ENCODE measurements at regions not wholly inside any gene's neighbourhood (a gene's known extent, or its start where the extent isn't known, plus 50 kb on each side); places are given as distances from the start of the nearest gene placed in this dataset.

- H3K4me3 ChIP-seq (IDR thresholded peaks at IDR 0.05; ENCODE audit: insufficient read depth, low read depth, low read length), result no peak overlapping the region
- H3K36me3 ChIP-seq (ENCODE audit: insufficient read depth), result no peaks in the 10 kb centered on the region
- no peak overlapping the region for H3K4me2 ChIP-seq
- no peak overlapping the region for H3K27ac ChIP-seq
- H3K4me1 ChIP-seq (ENCODE audit: low read depth, poor library complexity, severe bottlenecking), result no peaks in the 10 kb centered on the region
- no peaks in the 10 kb centered on the region for H3K79me2 ChIP-seq (ENCODE audit: insufficient read depth, low read depth)
- H3K9ac ChIP-seq, result no peak overlapping the region
- H4K20me1 ChIP-seq (ENCODE audit: insufficient read depth), result no peaks in the 10 kb centered on the region
- H2AFZ ChIP-seq (ENCODE audit: low read depth), result no peak overlapping the region
- no peak for TF ChIP-seq CTCF (conservative IDR thresholded peaks at IDR 0.05; ENCODE audit: low read depth, low read length)
- no peaks in the 10 kb centered on the region for H3K27me3 ChIP-seq (ENCODE audit: insufficient read depth, low read depth)
These were observed 503.0 kb downstream of the KIF20B start for GRCh38 chr10:90204131-90204955.

GRCh38 chr10:90204956-90205314, 503.5 kb downstream of the KIF20B start:
- H2AFZ ChIP-seq (ENCODE audit: low read depth), result no peak overlapping the region
- no peaks in the 10 kb centered on the region for H3K36me3 ChIP-seq (ENCODE audit: insufficient read depth)
- H3K4me2 ChIP-seq, result no peak overlapping the region
- H3K9ac ChIP-seq, result no peak overlapping the region
- no peaks in the 10 kb centered on the region for H3K79me2 ChIP-seq (ENCODE audit: insufficient read depth, low read depth)
- H3K27me3 ChIP-seq (ENCODE audit: insufficient read depth, low read depth), result no peaks in the 10 kb centered on the region
- no peaks in the 10 kb centered on the region for H4K20me1 ChIP-seq (ENCODE audit: insufficient read depth)
- no peaks in the 10 kb centered on the region for H3K4me1 ChIP-seq (ENCODE audit: low read depth, poor library complexity, severe bottlenecking)
- TF ChIP-seq CTCF (conservative IDR thresholded peaks at IDR 0.05; ENCODE audit: low read depth, low read length), result no peak
- H3K27ac ChIP-seq, result no peak overlapping the region
- no peak overlapping the region for H3K4me3 ChIP-seq (IDR thresholded peaks at IDR 0.05; ENCODE audit: insufficient read depth, low read depth, low read length)

- Histone ChIP-seq H3K9ac (no peak overlapping the region), H3K4me3 (IDR thresholded peaks at IDR 0.05; ENCODE audit: insufficient read depth, low read depth, low read length) (no peak overlapping the region), H3K4me1 (ENCODE audit: low read depth, poor library complexity, severe bottlenecking) (no peaks in the 10 kb centered on the region), H3K27ac (no peak overlapping the region), H3K4me2 (no peak overlapping the region), H3K27me3 (ENCODE audit: insufficient read depth, low read depth) (no peaks in the 10 kb centered on the region), H2AFZ (ENCODE audit: low read depth) (no peak overlapping the region), H3K36me3 (ENCODE audit: insufficient read depth) (no peaks in the 10 kb centered on the region), H3K79me2 (ENCODE audit: insufficient read depth, low read depth) (no peaks in the 10 kb centered on the region), H4K20me1 (ENCODE audit: insufficient read depth) (no peaks in the 10 kb centered on the region)
- TF ChIP-seq CTCF (conservative IDR thresholded peaks at IDR 0.05; ENCODE audit: low read depth, low read length), result no peak
These were observed 503.9 kb downstream of the KIF20B start for GRCh38 chr10:90205340-90205739.

GRCh38 chr10:90213346-90213745, 512.0 kb downstream of the KIF20B start:
- Histone ChIP-seq H3K27me3 (ENCODE audit: insufficient read depth, low read depth) (no peaks in the 10 kb centered on the region), H3K4me2 (no peak overlapping the region)
- no peak for TF ChIP-seq CTCF (conservative IDR thresholded peaks at IDR 0.05; ENCODE audit: low read depth, low read length)

More at GRCh38 chr10:90213346-90213745, 512.0 kb downstream of the KIF20B start:
- Histone ChIP-seq H3K4me3 (IDR thresholded peaks at IDR 0.05; ENCODE audit: insufficient read depth, low read depth, low read length) (no peak overlapping the region), H3K36me3 (ENCODE audit: insufficient read depth) (no peaks in the 10 kb centered on the region), H3K79me2 (ENCODE audit: insufficient read depth, low read depth) (no peaks in the 10 kb centered on the region), H4K20me1 (ENCODE audit: insufficient read depth) (no peaks in the 10 kb centered on the region), H3K27ac (no peak overlapping the region), H2AFZ (ENCODE audit: low read depth) (no peak overlapping the region), H3K9ac (no peak overlapping the region), H3K4me1 (ENCODE audit: low read depth, poor library complexity, severe bottlenecking) (no peaks in the 10 kb centered on the region)

Data from KMS-11 (cell line).